Endothelial cell of umbilical vein (primary cell): ENCODE measurements at regions not wholly inside any gene's neighbourhood (a gene's known extent, or its start where the extent isn't known, plus 50 kb on each side); places are given as distances from the start of the nearest gene placed in this dataset.

Experiments
- BruUV-seq: library from RNA; stranded (reverse); fragments of 400-500 nt; replicated peaks from 2 replicates; lab custom pipeline; 2021; lab: Mats Ljungman, UMichigan
- CTCF ChIA-PET: fragments of 300-600, 350-600 bp; sonication (Branson Sonifier 250); formaldehyde crosslinking; loops from one replicate; lab custom pipeline; 2021; ENCODE audit warnings: antibody characterized with exemption, inconsistent platforms; lab: Charles Lee
- POLR2A ChIA-PET: fragments of 300-600, 350-600 bp; sonication (Branson Sonifier 250); formaldehyde crosslinking; loops from one replicate; lab custom pipeline; 2021; ENCODE audit warnings: antibody characterized with exemption, inconsistent platforms; lab: Charles Lee
- DNase-seq: peaks from one replicate; pipeline ENCODE4 v3.0.0-alpha.2; 2011; ENCODE audit warnings: low read depth, low spot score
- FAIRE-seq: peaks from 2 replicates; lab custom pipeline; 2011; peaks lifted over from hg19 to GRCh38; lab: Jason Lieb, UNC
- H2AFZ ChIP-seq: 2 replicates; pipeline ENCODE4 v1.6.0; 2012; ENCODE audit warnings: low read depth, low read length, control low read depth, inconsistent platforms
- H3K27ac ChIP-seq: 2 replicates; pipeline ENCODE4 v1.5.1; 2011; ENCODE audit warnings: low read depth, mild to moderate bottlenecking, control low read depth, low read length, moderate library complexity; ENCODE audit not compliant: insufficient read depth
- H3K27me3 ChIP-seq, 2 experiments: 2 replicates each; pipeline versions ENCODE4 v1.6.0 to v1.6.1; 2011; ENCODE audit warnings: low read length in 2 of 2, mixed read lengths in 1 of 2; ENCODE audit not compliant: control insufficient read depth in 2 of 2, insufficient read depth in 2 of 2
- H3K36me3 ChIP-seq, 2 experiments: 2 replicates in 1 of 2; 3 replicates in 1 of 2; pipeline ENCODE4 v1.5.1; 2011; ENCODE audit warnings: low read length in 2 of 2, mild to moderate bottlenecking in 1 of 2, moderate library complexity in 1 of 2; ENCODE audit not compliant: control insufficient read depth in 2 of 2, insufficient read depth in 2 of 2; ENCODE audit errors: extremely low read depth in 1 of 2
- H3K4me1 ChIP-seq: 3 replicates; pipeline ENCODE4 v1.5.1; 2011; ENCODE audit warnings: mild to moderate bottlenecking, low read length; ENCODE audit not compliant: control insufficient read depth, insufficient read depth; ENCODE audit errors: extremely low read depth
- H3K4me2 ChIP-seq: 2 replicates; pipeline ENCODE4 v1.6.1; 2011; ENCODE audit warnings: low read length, control low read depth, mixed read lengths; ENCODE audit not compliant: insufficient read depth
- H3K4me3 ChIP-seq, 3 experiments: fragments of 200-600 bp in 1 of 3; sonication (generic), shearing (Covaris generic) in 1 of 3; replicated peaks in 1 of 3; 2 replicates each; pipeline ENCODE4 v1.5.1; 2011 to 2016; ENCODE audit warnings: control low read depth in 3 of 3, low read length in 3 of 3, mild to moderate bottlenecking in 2 of 3, inconsistent platforms in 1 of 3, low read depth in 1 of 3, moderate library complexity in 1 of 3; ENCODE audit not compliant: insufficient read depth in 1 of 3
- H3K79me2 ChIP-seq: 2 replicates; pipeline ENCODE4 v1.6.0; 2012; ENCODE audit warnings: low read length, inconsistent platforms; ENCODE audit not compliant: control insufficient read depth, insufficient read depth
- H3K9ac ChIP-seq: replicated peaks from 2 replicates; pipeline ENCODE3; 2011; ENCODE audit warnings: low read length, control low read depth; ENCODE audit not compliant: insufficient read depth; ENCODE audit errors: extremely low read depth
- H3K9me1 ChIP-seq: replicated peaks from 3 replicates; pipeline ENCODE4 v1.6.0; 2011; ENCODE audit warnings: mild to moderate bottlenecking, low read length; ENCODE audit not compliant: control insufficient read depth, insufficient read depth; ENCODE audit errors: extremely low read depth
- H3K9me3 ChIP-seq: replicated peaks from 2 replicates; pipeline ENCODE4 v1.5.1; 2012; ENCODE audit warnings: low read length, inconsistent platforms; ENCODE audit not compliant: control insufficient read depth, insufficient read depth
- H4K20me1 ChIP-seq: replicated peaks from 2 replicates; pipeline ENCODE3; 2011; ENCODE audit warnings: mild to moderate bottlenecking, low read length; ENCODE audit not compliant: control insufficient read depth, insufficient read depth; ENCODE audit errors: extremely low read depth
- EZH2 ChIP-seq: IDR thresholded peaks from 2 replicates; pipeline ENCODE4 v1.6.1; 2012; ENCODE audit warnings: borderline replicate concordance, low read depth, mild to moderate bottlenecking, moderate library complexity, low read length, inconsistent platforms; ENCODE audit not compliant: severe bottlenecking
- FOS ChIP-seq: IDR thresholded peaks from 2 replicates; pipeline ENCODE4 v1.6.1; 2011; ENCODE audit warnings: mild to moderate bottlenecking, low read length, moderate library complexity, borderline replicate concordance; ENCODE audit not compliant: insufficient read depth
- GATA2 ChIP-seq: IDR thresholded peaks from 2 replicates; pipeline ENCODE4 v1.7.0; 2011; ENCODE audit warnings: low read depth, mild to moderate bottlenecking, moderate library complexity, mixed read lengths, low read length; ENCODE audit not compliant: insufficient read length, insufficient read depth
- JUN ChIP-seq: IDR thresholded peaks from 2 replicates; pipeline ENCODE4 v1.6.1; 2011; ENCODE audit warnings: borderline replicate concordance, low read depth; ENCODE audit not compliant: insufficient read length, insufficient read depth
- MYC ChIP-seq: IDR thresholded peaks from one replicate; pipeline ENCODE4 v1.6.1; 2011; ENCODE audit warnings: mild to moderate bottlenecking, low read depth, low read length
- POLR2A ChIP-seq: IDR thresholded peaks from 2 replicates; pipeline ENCODE4 v1.6.1; 2012; ENCODE audit warnings: low read depth, mild to moderate bottlenecking, control low read depth, low read length
- POLR2AphosphoS5 ChIP-seq: IDR thresholded peaks from 2 replicates; pipeline ENCODE4 v1.6.1; 2012; ENCODE audit warnings: low read depth, mild to moderate bottlenecking, control low read depth, low read length, moderate library complexity; ENCODE audit not compliant: insufficient read depth
- dilution Hi-C: fragments of 300-500 bp; cut with MboI; formaldehyde crosslinking; loops from one replicate; pipeline ENCODE4 v1.15.0; 2019; ENCODE audit warnings: low sequenced_read_pairs; ENCODE audit not compliant: extremely low pct_ligation_motif_present
- intact Hi-C: fragments of 100-400 bp; cut with micrococcal nuclease; formaldehyde crosslinking; loops from one replicate; pipeline ENCODE4 v1.10.0; 2022
- TF ChIP-seq, protein P1 (sequence below): IDR thresholded peaks from 2 replicates; pipeline ENCODE4 v1.6.1; 2011; ENCODE audit not compliant: insufficient read depth, insufficient read length
- TF ChIP-seq, protein P2 (sequence below), 2 donors: IDR thresholded peaks; 1 replicate in 1 of 2; 2 replicates in 1 of 2; pipeline ENCODE4 v1.5.1; 2011; ENCODE audit warnings: low read length in 2 of 2, mild to moderate bottlenecking in 2 of 2, moderate library complexity in 2 of 2, control low read depth in 1 of 2, inconsistent platforms in 1 of 2, low read depth in 1 of 2; ENCODE audit not compliant: insufficient read depth in 1 of 2; ENCODE audit errors: extremely low read depth in 1 of 2

DNA sequence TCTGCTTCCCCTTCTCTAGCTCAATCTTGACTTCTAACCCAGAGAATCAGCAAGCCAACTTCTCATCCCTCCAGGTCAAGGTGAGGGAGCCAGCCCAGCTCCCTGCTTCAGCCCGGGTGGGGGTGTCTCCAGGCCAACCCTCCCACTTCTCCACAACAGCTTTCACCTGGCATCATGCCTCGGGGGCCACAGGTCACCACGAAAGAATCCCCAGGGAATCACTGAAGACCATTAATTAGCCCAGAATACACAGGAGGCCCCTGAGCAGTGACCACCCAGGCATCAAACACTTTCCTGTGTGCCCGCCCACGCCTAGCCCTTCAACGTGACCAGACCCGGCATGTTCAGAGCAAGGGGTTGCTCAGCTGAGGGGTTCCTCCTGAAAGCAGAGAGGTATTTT lies 646.7 kb downstream of the BCOR start:
- POLR2A ChIA-PET: no interaction called here
- CTCF ChIA-PET: no interaction called here
- no peaks in the 10 kb centered on the region for H3K9me3 ChIP-seq

More for the DNA sequence above, 646.7 kb downstream of the BCOR start:
- DNase-seq (no peak), FAIRE-seq (no peak)
- Histone ChIP-seq H3K27ac (no peak overlapping the region), H3K4me2 (no peak overlapping the region), H3K4me3 (no peak overlapping the region), H3K79me2 (no peaks in the 10 kb centered on the region), H3K4me1 (no peaks in the 10 kb centered on the region), H3K27me3 (no peaks in the 10 kb centered on the region), H4K20me1 (no peaks in the 10 kb centered on the region), H2AFZ (no peak overlapping the region), H3K9me1 (no peaks in the 10 kb centered on the region), H3K36me3 (no peaks in the 10 kb centered on the region), H3K9ac (no peak overlapping the region)
- no peak for TF ChIP-seq GATA2
- no peak for TF ChIP-seq MYC
- TF ChIP-seq, protein P1, sequence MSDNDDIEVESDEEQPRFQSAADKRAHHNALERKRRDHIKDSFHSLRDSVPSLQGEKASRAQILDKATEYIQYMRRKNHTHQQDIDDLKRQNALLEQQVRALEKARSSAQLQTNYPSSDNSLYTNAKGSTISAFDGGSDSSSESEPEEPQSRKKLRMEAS: no peak
- TF ChIP-seq, protein P2, sequence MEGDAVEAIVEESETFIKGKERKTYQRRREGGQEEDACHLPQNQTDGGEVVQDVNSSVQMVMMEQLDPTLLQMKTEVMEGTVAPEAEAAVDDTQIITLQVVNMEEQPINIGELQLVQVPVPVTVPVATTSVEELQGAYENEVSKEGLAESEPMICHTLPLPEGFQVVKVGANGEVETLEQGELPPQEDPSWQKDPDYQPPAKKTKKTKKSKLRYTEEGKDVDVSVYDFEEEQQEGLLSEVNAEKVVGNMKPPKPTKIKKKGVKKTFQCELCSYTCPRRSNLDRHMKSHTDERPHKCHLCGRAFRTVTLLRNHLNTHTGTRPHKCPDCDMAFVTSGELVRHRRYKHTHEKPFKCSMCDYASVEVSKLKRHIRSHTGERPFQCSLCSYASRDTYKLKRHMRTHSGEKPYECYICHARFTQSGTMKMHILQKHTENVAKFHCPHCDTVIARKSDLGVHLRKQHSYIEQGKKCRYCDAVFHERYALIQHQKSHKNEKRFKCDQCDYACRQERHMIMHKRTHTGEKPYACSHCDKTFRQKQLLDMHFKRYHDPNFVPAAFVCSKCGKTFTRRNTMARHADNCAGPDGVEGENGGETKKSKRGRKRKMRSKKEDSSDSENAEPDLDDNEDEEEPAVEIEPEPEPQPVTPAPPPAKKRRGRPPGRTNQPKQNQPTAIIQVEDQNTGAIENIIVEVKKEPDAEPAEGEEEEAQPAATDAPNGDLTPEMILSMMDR (IDR thresholded peaks at IDR 0.05; ENCODE audit: extremely low read depth in 1 of 2, insufficient read depth in 1 of 2, low read depth in 1 of 2, low read length in 2 of 2): no peak
- TF ChIP-seq POLR2AphosphoS5: no peak
- TF ChIP-seq FOS: no peak
- no peak for TF ChIP-seq EZH2
- TF ChIP-seq JUN: no peak
- no peak for TF ChIP-seq POLR2A
- dilution Hi-C loops: no loop called here
- intact Hi-C loops: no loop called here
- BruUV-seq: no TSS peak
